ENCODE measurements at regions not wholly inside any gene's neighbourhood (a gene's known extent, or its start where the extent isn't known, plus 50 kb on each side); places are given as distances from the start of the nearest gene placed in this dataset.

DNA sequence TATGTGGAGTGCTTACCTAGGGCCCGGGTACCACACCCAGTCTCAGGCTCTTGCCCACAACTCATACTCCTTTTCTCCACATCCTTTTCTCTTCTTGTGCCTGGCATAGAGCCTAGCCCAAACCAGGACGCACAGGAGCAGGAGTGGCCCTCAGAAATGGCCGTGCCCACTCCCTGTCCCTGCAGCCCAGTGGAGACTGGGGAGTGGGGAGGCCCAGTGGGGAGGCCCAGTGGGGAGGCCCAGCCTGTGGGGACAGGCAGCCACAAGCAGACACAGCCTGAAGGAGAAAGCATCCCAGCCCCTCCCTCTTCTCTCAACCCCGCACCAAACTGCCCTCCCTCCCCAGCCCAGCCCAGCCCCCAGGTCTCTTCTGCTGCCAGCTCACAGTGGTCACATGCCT is 196.8 kb downstream of the KIF26A start:
- WGBS (ENCODE audit: missing lambda C conversion rate): 5% methylated on average over 4 of the region's 4 CpGs
- no peak overlapping the region for H3K4me2 ChIP-seq
- DNase-seq (ENCODE audit: low read depth in 1 of 2, low spot score in 1 of 2) (no peak), ATAC-seq (no peak), FAIRE-seq (no peak)
- H3K4me1 ChIP-seq: no peaks in the 10 kb centered on the region
- ChIA-PET POLR2A (no interaction called here), CTCF (interaction anchor here (1.1 kb wide), 1 partner anchor 55 kb away, joined by 3 read pairs; no protein-coding TSS in a partner anchor)
- no peak overlapping the region for H3K4me3 ChIP-seq
- TF ChIP-seq HOXB5 (CRISPR knock-in tag; IDR thresholded peaks at IDR 0.05): no peak
- TF ChIP-seq NR3C1 (IDR thresholded peaks at IDR 0.05): no peak
- no peak for TF ChIP-seq CEBPB (IDR thresholded peaks at IDR 0.05)
- TF ChIP-seq HDAC2 (IDR thresholded peaks at IDR 0.05): no peak
- H3K9me3 ChIP-seq: peaks cover 15% of the 10 kb centered on the region; the same call in 2 of the 3 replicates
- H3K27ac ChIP-seq: no peak overlapping the region

- Histone ChIP-seq H3K4me3 (no peak overlapping the region), H3K9me3 (peaks cover 15% of the 10 kb centered on the region; the same call in 2 of the 3 replicates), H3K4me1 (no peaks in the 10 kb centered on the region), H3K27ac (no peak overlapping the region), H3K4me2 (no peak overlapping the region)
- ChIA-PET CTCF (interaction anchor here (1.1 kb wide), 1 partner anchor 55 kb away, joined by 3 read pairs; no protein-coding TSS in a partner anchor), POLR2A (interaction anchor here (0.6 kb wide), 1 partner anchor 280 kb away, joined by 3 read pairs; no protein-coding TSS in a partner anchor)
- ATAC-seq (no peak), DNase-seq (ENCODE audit: low read depth in 1 of 2, low spot score in 1 of 2) (no peak), FAIRE-seq (no peak)
- 32% methylated on average over 5 of the region's 12 CpGs for WGBS (ENCODE audit: missing lambda C conversion rate)
- TF ChIP-seq KDM5A (IDR thresholded peaks at IDR 0.05): no peak
- no peak for TF ChIP-seq JUNB (IDR thresholded peaks at IDR 0.05)
- no peak for TF ChIP-seq ZSCAN20 (CRISPR knock-in tag; IDR thresholded peaks at IDR 0.05)
- TF ChIP-seq PHF8 (IDR thresholded peaks at IDR 0.05; ENCODE audit: borderline replicate concordance, low read depth): no peak
- no peak for TF ChIP-seq HOXB13 (CRISPR knock-in tag; IDR thresholded peaks at IDR 0.05; ENCODE audit: low read depth)
- TF ChIP-seq HOXB5 (CRISPR knock-in tag; IDR thresholded peaks at IDR 0.05): no peak
- TF ChIP-seq ZC3H11A (IDR thresholded peaks at IDR 0.05): no peak
- no peak for TF ChIP-seq FOSB (CRISPR knock-in tag; IDR thresholded peaks at IDR 0.05)
- TF ChIP-seq, protein P1, sequence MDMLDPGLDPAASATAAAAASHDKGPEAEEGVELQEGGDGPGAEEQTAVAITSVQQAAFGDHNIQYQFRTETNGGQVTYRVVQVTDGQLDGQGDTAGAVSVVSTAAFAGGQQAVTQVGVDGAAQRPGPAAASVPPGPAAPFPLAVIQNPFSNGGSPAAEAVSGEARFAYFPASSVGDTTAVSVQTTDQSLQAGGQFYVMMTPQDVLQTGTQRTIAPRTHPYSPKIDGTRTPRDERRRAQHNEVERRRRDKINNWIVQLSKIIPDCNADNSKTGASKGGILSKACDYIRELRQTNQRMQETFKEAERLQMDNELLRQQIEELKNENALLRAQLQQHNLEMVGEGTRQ (IDR thresholded peaks at IDR 0.05): no peak
- TF ChIP-seq CHD2 (IDR thresholded peaks at IDR 0.05; ENCODE audit: low read length, partially characterized antibody): no peak
- TF ChIP-seq TFCP2L1 (CRISPR knock-in tag; IDR thresholded peaks at IDR 0.05): no peak
- TF ChIP-seq SREBF2 (IDR thresholded peaks at IDR 0.05): no peak
- TF ChIP-seq RCOR1 (IDR thresholded peaks at IDR 0.05; ENCODE audit: low read depth, low read length): no peak
- TF ChIP-seq HOXA7 (CRISPR knock-in tag; IDR thresholded peaks at IDR 0.05): no peak
Observed at GRCh38 chr14:104335611-104336010, 197.2 kb downstream of the KIF26A start.

DNA sequence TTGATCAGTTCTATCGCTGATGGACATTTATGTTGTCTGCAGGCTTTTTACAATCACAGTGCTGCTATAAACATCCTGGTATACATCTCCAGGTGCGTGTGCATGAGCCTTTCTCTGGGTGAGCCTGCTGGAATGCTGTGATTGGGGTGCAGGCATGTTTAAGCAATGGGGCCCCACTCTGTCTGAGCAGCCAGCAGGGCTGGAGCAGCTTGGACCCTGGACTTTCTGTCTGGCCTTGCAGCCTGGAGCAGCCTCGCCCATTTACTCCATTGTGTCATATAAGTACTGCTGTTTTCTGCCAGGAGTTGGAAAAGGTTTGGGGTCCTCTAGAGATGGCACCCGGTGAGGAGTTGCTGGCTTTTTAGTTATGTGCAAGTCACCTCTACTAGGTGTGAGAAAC is 199.0 kb downstream of the KIF26A start:
- CTCF ChIA-PET: no interaction called here

DNA sequence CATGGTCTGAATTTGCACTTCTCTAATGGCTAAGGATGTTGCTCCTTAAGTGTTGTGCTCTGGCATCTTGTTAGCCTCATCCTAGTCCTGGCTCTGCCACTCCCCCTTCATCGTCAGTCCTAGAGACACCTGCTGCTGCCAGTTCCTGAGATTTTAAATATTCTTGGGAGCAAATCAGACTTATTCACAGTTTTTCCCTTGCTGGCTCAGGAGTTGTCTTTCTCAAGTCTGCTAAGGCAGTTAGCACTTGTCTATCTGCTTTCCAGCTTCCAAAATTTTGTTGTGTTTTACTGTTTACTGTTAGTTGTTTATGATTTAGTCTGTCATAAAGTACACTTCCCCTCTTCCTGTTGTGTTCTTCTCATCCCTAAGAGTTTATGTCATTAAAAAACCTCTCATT is 201.0 kb downstream of the KIF26A start:
- H3K4me1 ChIP-seq: no peaks in the 10 kb centered on the region
- DNase-seq (ENCODE audit: low read depth in 1 of 2, low spot score in 1 of 2): no peak
- H3K9me3 ChIP-seq: peaks cover 12% of the 10 kb centered on the region; the same call in 2 of the 3 replicates
- no peak for ATAC-seq
- FAIRE-seq: no peak
- WGBS (ENCODE audit: missing lambda C conversion rate): 6% methylated on average over 1 of the region's 1 CpG
- ChIA-PET CTCF (no interaction called here), POLR2A (no interaction called here)
- H3K4me2 ChIP-seq: no peak overlapping the region
- no peak overlapping the region for H3K4me3 ChIP-seq
- H3K27ac ChIP-seq: no peak overlapping the region
- TF ChIP-seq POLR2A (IDR thresholded peaks at IDR 0.05; ENCODE audit: low read length): no peak
- TF ChIP-seq SMC3 (IDR thresholded peaks at IDR 0.05): no peak
- TF ChIP-seq CBX2 (IDR thresholded peaks at IDR 0.05; ENCODE audit: borderline replicate concordance, low read depth): no peak
- TF ChIP-seq RNF2 (IDR thresholded peaks at IDR 0.05; ENCODE audit: borderline replicate concordance, low read depth): no peak
- no peak for TF ChIP-seq CHD2 (IDR thresholded peaks at IDR 0.05; ENCODE audit: low read length, partially characterized antibody)
- no peak for TF ChIP-seq CBX8 (IDR thresholded peaks at IDR 0.05)
- no peak for TF ChIP-seq GATA3 (IDR thresholded peaks at IDR 0.05; ENCODE audit: borderline replicate concordance)
- TF ChIP-seq, protein P2, sequence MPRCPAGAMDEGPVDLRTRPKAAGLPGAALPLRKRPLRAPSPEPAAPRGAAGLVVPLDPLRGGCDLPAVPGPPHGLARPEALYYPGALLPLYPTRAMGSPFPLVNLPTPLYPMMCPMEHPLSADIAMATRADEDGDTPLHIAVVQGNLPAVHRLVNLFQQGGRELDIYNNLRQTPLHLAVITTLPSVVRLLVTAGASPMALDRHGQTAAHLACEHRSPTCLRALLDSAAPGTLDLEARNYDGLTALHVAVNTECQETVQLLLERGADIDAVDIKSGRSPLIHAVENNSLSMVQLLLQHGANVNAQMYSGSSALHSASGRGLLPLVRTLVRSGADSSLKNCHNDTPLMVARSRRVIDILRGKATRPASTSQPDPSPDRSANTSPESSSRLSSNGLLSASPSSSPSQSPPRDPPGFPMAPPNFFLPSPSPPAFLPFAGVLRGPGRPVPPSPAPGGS (IDR thresholded peaks at IDR 0.05): no peak
- no peak for TF ChIP-seq SREBF2 (IDR thresholded peaks at IDR 0.05)
- TF ChIP-seq JUNB (IDR thresholded peaks at IDR 0.05): no peak
- TF ChIP-seq, protein P3, sequence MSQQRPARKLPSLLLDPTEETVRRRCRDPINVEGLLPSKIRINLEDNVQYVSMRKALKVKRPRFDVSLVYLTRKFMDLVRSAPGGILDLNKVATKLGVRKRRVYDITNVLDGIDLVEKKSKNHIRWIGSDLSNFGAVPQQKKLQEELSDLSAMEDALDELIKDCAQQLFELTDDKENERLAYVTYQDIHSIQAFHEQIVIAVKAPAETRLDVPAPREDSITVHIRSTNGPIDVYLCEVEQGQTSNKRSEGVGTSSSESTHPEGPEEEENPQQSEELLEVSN (IDR thresholded peaks at IDR 0.05; ENCODE audit: borderline replicate concordance, low read depth): no peak
- TF ChIP-seq NPAS2 (CRISPR knock-in tag; IDR thresholded peaks at IDR 0.05; ENCODE audit: borderline replicate concordance): no peak

More for the DNA sequence above, 199.0 kb downstream of the KIF26A start:
- Histone ChIP-seq H3K4me1 (no peaks in the 10 kb centered on the region), H3K4me3 (no peak overlapping the region), H3K27ac (no peak overlapping the region), H3K9me3 (peaks cover 12% of the 10 kb centered on the region; the same call in 2 of the 3 replicates), H3K4me2 (no peak overlapping the region)
- FAIRE-seq (no peak), DNase-seq (ENCODE audit: low read depth in 1 of 2, low spot score in 1 of 2) (no peak), ATAC-seq (no peak)
- POLR2A ChIA-PET: no interaction called here
- TF ChIP-seq, protein P3 (IDR thresholded peaks at IDR 0.05; ENCODE audit: borderline replicate concordance, low read depth): no peak
- TF ChIP-seq CHD4 (IDR thresholded peaks at IDR 0.05; ENCODE audit: borderline replicate concordance) (no peak), RCOR1 (IDR thresholded peaks at IDR 0.05; ENCODE audit: low read depth, low read length) (no peak)
- WGBS (ENCODE audit: missing lambda C conversion rate): 1% methylated on average over 4 of the region's 4 CpGs

All from A549 (cell line).